ENCODE measurements at regions not wholly inside any gene's neighbourhood (a gene's known extent, or its start where the extent isn't known, plus 50 kb on each side); places are given as distances from the start of the nearest gene placed in this dataset.

- Histone ChIP-seq H3K4me3 (ENCODE audit: low read depth in 2 of 2, low read length in 1 of 2) (no peak overlapping the region), H3K9me3 (no peaks in the 10 kb centered on the region), H3K79me2 (ENCODE audit: insufficient read depth) (no peaks in the 10 kb centered on the region), H3K9ac (no peak overlapping the region), H3K4me2 (no peak overlapping the region), H3K27ac (ENCODE audit: low read depth in 2 of 2, low read length in 1 of 2) (no peak overlapping the region), H3K27me3 (ENCODE audit: insufficient read depth) (no peaks in the 10 kb centered on the region), H3F3A (replicated peaks; ENCODE audit: insufficient read depth) (no peaks in the 10 kb centered on the region), H4K20me1 (ENCODE audit: insufficient read depth) (no peaks in the 10 kb centered on the region), H3K4me1 (ENCODE audit: control insufficient read depth in 1 of 2, insufficient read depth in 2 of 2, low read depth in 1 of 2, low read length in 1 of 2) (peaks cover 0 to 22% of the 10 kb centered on the region in 2 experiments; a peak in 1 of 4 replicates), H2AFZ (ENCODE audit: low read depth) (no peak overlapping the region), H3K9me2 (no peaks in the 10 kb centered on the region), H3K36me3 (replicated peaks in 1 of 2; ENCODE audit: control insufficient read depth in 1 of 2, insufficient read depth in 2 of 2, low read length in 1 of 2) (no peaks in the 10 kb centered on the region)
- ChIA-PET CTCF (interaction anchor here (1.3 kb wide), 1 partner anchor 34 kb away, joined by 3 read pairs; no protein-coding TSS in a partner anchor), POLR2A (no interaction called here)
- WGBS (ENCODE audit: low lambda C conversion rate), result 50% methylated on average over 12 of the region's 20 CpGs
- no peak for DNase-seq
- TF ChIP-seq REST (IDR thresholded peaks at IDR 0.05; ENCODE audit: low read depth, low read length), result no peak
- no peak for TF ChIP-seq YY1 (IDR thresholded peaks at IDR 0.05; ENCODE audit: low read depth)
- no peak for TF ChIP-seq RCOR1 (IDR thresholded peaks at IDR 0.05; ENCODE audit: low read length)
- TF ChIP-seq EP300 (IDR thresholded peaks at IDR 0.05; ENCODE audit: borderline replicate concordance in 1 of 2, low read depth in 1 of 2, low read length in 1 of 2), result no peak
- TF ChIP-seq TAF1 (IDR thresholded peaks at IDR 0.05; ENCODE audit: borderline replicate concordance, low read depth, low read length), result no peak
- TF ChIP-seq, protein P1, sequence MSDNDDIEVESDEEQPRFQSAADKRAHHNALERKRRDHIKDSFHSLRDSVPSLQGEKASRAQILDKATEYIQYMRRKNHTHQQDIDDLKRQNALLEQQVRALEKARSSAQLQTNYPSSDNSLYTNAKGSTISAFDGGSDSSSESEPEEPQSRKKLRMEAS (IDR thresholded peaks at IDR 0.05; ENCODE audit: low read depth), result no peak
Measured at GRCh38 chr14:101194373-101195308, 291.1 kb upstream of the RTL1 start.

GRCh38 chr14:101195309-101195901 lies 291.9 kb upstream of the RTL1 start:
- Histone ChIP-seq H3K4me1 (ENCODE audit: control insufficient read depth in 1 of 2, insufficient read depth in 2 of 2, low read depth in 1 of 2, low read length in 1 of 2) (peaks cover 0 to 22% of the 10 kb centered on the region in 2 experiments; a peak in 1 of 4 replicates), H3K4me2 (no peak overlapping the region), H4K20me1 (ENCODE audit: insufficient read depth) (no peaks in the 10 kb centered on the region), H3K27ac (ENCODE audit: low read depth in 2 of 2, low read length in 1 of 2) (no peak overlapping the region), H3K36me3 (replicated peaks in 1 of 2; ENCODE audit: control insufficient read depth in 1 of 2, insufficient read depth in 2 of 2, low read length in 1 of 2) (no peaks in the 10 kb centered on the region), H3K27me3 (ENCODE audit: insufficient read depth) (no peaks in the 10 kb centered on the region), H3K9ac (no peak overlapping the region), H3K9me2 (no peaks in the 10 kb centered on the region), H2AFZ (ENCODE audit: low read depth) (no peak overlapping the region), H3K9me3 (no peaks in the 10 kb centered on the region), H3K4me3 (ENCODE audit: low read depth in 2 of 2, low read length in 1 of 2) (no peak overlapping the region), H3F3A (replicated peaks; ENCODE audit: insufficient read depth) (no peaks in the 10 kb centered on the region), H3K79me2 (ENCODE audit: insufficient read depth) (no peaks in the 10 kb centered on the region)
- 58% methylated on average over 10 of the region's 12 CpGs for WGBS (ENCODE audit: low lambda C conversion rate)
- no peak for DNase-seq
- POLR2A ChIA-PET, result no interaction called here
- CTCF ChIA-PET, result interaction anchor here (1.3 kb wide), 1 partner anchor 34 kb away, joined by 3 read pairs; no protein-coding TSS in a partner anchor
- no peak for TF ChIP-seq MXI1 (IDR thresholded peaks at IDR 0.05; ENCODE audit: low read depth, low read length)
- TF ChIP-seq PBX3 (IDR thresholded peaks at IDR 0.05), result no peak
- no peak for TF ChIP-seq NRF1 (IDR thresholded peaks at IDR 0.05; ENCODE audit: low read depth, low read length)
- no peak for TF ChIP-seq FOXJ3 (CRISPR knock-in tag; IDR thresholded peaks at IDR 0.05)
- TF ChIP-seq SMC3 (IDR thresholded peaks at IDR 0.05; ENCODE audit: low read depth, low read length), result no peak
- TF ChIP-seq ELF1 (IDR thresholded peaks at IDR 0.05), result no peak
- TF ChIP-seq, protein P1 (IDR thresholded peaks at IDR 0.05; ENCODE audit: low read depth), result no peak
- TF ChIP-seq FOXM1 (IDR thresholded peaks at IDR 0.05; ENCODE audit: low read depth), result no peak
- no peak for TF ChIP-seq EZH2phosphoT487 (IDR thresholded peaks at IDR 0.05; ENCODE audit: borderline replicate concordance, low read depth)
- no peak for TF ChIP-seq EP300 (IDR thresholded peaks at IDR 0.05; ENCODE audit: borderline replicate concordance in 1 of 2, low read depth in 1 of 2, low read length in 1 of 2)
- TF ChIP-seq, protein P2, sequence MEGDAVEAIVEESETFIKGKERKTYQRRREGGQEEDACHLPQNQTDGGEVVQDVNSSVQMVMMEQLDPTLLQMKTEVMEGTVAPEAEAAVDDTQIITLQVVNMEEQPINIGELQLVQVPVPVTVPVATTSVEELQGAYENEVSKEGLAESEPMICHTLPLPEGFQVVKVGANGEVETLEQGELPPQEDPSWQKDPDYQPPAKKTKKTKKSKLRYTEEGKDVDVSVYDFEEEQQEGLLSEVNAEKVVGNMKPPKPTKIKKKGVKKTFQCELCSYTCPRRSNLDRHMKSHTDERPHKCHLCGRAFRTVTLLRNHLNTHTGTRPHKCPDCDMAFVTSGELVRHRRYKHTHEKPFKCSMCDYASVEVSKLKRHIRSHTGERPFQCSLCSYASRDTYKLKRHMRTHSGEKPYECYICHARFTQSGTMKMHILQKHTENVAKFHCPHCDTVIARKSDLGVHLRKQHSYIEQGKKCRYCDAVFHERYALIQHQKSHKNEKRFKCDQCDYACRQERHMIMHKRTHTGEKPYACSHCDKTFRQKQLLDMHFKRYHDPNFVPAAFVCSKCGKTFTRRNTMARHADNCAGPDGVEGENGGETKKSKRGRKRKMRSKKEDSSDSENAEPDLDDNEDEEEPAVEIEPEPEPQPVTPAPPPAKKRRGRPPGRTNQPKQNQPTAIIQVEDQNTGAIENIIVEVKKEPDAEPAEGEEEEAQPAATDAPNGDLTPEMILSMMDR (IDR thresholded peaks at IDR 0.05), result no peak
- TF ChIP-seq, protein P3, sequence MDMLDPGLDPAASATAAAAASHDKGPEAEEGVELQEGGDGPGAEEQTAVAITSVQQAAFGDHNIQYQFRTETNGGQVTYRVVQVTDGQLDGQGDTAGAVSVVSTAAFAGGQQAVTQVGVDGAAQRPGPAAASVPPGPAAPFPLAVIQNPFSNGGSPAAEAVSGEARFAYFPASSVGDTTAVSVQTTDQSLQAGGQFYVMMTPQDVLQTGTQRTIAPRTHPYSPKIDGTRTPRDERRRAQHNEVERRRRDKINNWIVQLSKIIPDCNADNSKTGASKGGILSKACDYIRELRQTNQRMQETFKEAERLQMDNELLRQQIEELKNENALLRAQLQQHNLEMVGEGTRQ (IDR thresholded peaks at IDR 0.05; ENCODE audit: borderline replicate concordance, low read depth, low read length), result no peak
- no peak for TF ChIP-seq YY1 (IDR thresholded peaks at IDR 0.05; ENCODE audit: low read depth)
- no peak for TF ChIP-seq TAF1 (IDR thresholded peaks at IDR 0.05; ENCODE audit: borderline replicate concordance, low read depth, low read length)

All from SK-N-SH (cell line).